RPMI8226 (cell line): ENCODE measurements at regions not wholly inside any gene's neighbourhood (a gene's known extent, or its start where the extent isn't known, plus 50 kb on each side); places are given as distances from the start of the nearest gene placed in this dataset.
"Not testable (repeated sequence)": the region's sequence is repeated elsewhere in the genome, so short reads cannot be mapped to it uniquely, and the experiment has no call there.

Experiments
- DNase-seq: peaks from one replicate; pipeline ENCODE4 v3.0.0-alpha.2; 2015

- no peak for DNase-seq
These were observed 1124.8 kb upstream of the PRR20A start for GRCh38 chr13:56015919-56016318.

DNA sequence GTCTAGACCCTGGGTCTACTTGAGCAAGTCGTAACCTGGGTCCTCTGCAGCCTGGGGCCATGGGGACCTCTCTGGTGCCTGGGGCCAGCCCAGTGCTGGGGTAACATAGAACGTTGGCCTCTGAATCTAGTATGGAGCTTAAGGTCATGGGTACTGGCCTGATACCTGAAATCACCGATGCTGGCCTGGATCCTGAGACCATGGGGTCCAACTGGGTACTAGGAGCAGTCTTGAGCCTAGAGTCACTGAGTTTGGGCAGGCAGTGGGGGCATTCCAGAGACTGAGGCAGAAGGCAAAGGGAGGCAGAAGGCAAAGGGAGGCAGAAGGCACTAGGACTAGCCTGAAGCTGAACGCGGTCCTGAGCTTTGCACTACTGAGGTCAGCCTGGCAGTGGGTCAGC, 1121.1 kb upstream of the PRR20A start:
- no peak for DNase-seq

- DNase-seq: no peak
These were observed 1120.3 kb upstream of the PRR20A start for GRCh38 chr13:56020425-56020824.

- DNase-seq: no peak
These were observed 1100.7 kb upstream of the PRR20A start for GRCh38 chr13:56039992-56040391.

DNA sequence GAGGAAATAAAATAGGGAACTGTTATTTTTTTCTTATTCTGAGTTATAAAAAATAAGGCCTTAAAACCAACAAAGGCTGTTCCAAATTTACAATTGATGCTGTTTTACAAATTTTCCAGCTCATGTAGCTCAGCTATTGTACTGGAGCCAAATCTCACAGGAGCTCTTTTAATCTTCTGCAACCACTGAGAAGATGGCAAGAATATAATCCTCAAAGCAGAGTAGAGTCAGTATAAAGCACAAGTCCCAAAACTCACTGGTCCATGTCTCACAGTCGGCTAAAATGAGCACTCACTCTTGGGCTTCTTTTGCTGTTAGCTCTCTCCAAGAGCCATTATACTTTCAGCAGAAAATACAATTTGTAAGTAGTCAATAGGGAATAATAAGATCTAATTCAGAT, 1074.4 kb upstream of the PRR20A start:
- no peak for DNase-seq

DNA sequence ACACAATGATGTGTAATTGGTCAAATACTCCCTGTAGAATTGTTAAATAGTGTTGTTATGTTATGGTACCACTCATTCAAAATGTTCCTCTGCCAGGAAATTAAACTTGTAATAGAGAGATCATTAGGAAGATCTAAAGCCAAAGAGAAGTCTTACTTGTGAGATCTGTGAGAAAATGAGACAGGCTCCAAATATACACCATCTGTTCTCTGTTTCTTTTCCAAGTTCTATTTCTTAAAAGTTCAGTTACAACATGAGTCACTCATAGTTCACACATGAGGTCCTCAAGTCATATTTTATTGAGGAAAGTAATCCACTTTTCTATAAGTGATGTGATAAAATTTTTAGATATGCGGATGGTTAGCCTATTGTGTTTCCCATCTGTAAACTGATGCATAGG, 1038.1 kb upstream of the PRR20A start:
- DNase-seq: no peak

DNA sequence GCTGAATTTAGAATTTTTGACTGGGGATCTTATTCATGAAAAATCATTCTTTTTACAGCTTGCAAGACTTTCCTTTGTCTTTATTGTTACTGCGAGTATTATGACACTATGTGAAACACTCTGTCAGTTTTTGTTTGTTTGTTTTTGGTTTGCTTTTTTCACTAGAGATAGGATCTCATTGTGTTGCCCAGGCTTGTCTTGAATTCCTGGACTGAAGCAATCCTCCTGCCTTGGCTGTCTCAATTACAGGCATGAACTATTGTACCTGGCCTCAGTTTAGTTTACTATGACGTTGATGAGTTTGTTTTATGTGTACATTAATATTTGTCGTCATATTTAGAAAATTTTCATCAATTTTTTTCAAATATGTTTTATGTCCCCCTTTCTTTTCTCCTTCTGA, 1030.0 kb upstream of the PRR20A start:
- no peak for DNase-seq

DNA sequence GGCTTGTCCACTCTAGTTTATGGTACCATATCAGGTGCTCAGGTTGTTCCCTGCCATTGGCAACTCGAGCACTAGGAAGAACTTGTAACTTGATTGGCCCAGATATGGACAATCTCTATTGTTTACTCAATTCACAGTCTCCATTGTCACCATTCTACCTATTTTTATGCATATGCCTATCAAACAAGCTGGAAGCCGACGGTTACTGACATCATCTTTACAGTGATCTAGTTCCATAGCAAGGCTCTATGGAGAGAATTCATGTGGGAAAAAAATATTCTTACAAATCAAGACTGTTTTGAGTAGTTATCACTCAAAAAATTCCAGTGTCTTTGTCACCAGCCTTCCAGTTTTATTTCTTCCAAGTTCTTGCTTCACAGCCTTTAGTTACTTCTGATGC, 1006.2 kb upstream of the PRR20A start:
- DNase-seq: no peak

DNA sequence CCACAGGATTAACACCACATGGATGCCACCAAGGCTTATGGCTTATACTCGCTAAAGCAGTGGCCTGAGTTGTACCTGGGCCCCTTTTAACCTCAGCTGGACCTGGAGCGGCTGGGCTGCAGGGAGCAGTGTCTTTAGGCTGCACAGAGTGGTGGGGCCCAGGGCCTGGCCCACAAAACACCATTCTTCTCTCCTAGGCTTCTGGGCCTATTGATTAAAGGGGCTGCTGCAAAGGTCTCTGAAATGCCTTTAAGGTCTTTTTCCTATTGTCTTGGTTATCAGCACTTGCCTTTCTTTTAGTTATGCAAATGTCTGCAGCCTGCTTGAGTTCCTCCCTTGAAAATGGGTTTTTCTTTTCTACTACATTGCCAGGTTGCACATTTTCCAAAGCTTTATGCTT, 973.9 kb upstream of the PRR20A start:
- DNase-seq: no peak

DNA sequence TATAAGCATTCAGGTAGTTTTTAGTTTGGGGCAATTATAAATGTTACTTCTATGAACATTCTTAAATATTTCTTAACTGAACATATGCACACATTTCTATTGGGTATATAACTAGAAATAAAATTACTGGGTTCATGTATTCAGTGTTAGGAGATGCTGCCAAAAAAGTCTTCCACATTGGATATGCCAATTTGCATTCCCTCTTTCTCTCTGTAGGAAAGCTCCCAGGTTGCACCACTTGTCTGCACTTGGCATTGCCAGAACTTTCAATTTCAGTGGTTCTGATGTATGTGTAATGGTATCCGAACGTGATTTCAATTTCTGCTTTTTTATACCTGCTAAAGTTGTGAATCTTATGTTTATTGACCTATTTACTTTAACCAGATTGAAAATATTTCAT, 972.1 kb upstream of the PRR20A start:
- DNase-seq: no peak

GRCh38 chr13:56173346-56173745, 967.4 kb upstream of the PRR20A start:
- DNase-seq: no peak

DNA sequence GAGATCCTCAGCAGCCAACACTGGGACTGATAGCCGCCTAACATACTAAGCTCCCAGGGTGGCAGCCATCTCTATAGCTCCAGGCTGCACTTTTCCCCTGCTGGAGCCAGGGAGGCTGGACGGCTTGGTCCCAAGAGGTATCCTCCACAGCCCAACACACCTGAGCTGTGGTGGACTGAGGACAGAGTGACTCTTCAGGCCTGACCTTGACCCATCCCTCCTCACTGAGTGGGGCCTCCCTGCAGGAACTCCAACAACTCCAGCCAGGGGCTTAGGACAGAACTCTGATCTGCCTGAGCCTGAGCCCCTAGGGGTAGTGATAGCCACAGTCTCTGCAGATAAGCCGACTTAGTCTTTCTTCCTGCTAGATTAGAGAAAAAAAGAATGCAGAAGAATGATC, 958.1 kb upstream of the PRR20A start:
- DNase-seq: no peak

GRCh38 chr13:56187331-56187730, 953.4 kb upstream of the PRR20A start:
- DNase-seq: no peak

- DNase-seq: not testable (repeated sequence)
These were observed 952.1 kb upstream of the PRR20A start for GRCh38 chr13:56188582-56188981.

DNA sequence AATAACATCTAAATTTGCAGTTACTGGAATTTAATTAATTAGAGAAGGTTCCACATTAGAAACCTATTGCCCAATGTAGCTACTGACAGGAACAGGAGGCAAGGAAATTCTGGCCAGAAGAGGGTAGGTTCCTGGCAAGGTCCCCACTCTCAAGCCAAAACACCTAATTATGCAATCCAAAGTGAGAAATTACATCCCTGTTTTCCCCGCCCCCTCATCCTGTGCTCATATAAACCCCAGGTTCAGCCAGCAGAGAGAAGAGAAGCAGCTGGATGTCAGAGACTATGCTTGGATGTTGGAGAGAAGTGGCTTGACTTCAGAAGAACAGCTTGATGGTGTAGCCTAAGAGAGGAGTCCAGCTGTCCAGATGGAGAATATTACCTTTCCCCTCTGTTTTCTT, 951.3 kb upstream of the PRR20A start:
- DNase-seq: no peak

GRCh38 chr13:56189978-56190377, 950.7 kb upstream of the PRR20A start:
- DNase-seq: no peak

DNA sequence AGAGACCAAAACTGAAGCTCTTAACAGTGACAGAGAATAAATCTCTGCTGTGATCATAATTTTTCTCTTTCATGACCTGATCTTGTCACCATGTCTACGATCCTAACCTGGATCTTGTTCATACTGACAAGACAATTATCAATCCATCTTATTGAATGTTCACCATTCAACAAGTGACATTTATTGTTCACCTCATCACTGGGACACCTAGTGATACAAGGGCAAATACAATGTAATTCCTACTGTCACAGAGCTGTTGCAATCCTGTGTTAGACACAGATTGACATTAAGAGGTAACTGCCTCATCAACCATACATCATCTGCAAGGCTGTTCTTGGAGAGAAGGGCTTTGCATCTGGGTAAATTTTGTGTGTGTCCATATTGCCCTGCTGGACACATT, 942.4 kb upstream of the PRR20A start:
- no peak for DNase-seq

DNA sequence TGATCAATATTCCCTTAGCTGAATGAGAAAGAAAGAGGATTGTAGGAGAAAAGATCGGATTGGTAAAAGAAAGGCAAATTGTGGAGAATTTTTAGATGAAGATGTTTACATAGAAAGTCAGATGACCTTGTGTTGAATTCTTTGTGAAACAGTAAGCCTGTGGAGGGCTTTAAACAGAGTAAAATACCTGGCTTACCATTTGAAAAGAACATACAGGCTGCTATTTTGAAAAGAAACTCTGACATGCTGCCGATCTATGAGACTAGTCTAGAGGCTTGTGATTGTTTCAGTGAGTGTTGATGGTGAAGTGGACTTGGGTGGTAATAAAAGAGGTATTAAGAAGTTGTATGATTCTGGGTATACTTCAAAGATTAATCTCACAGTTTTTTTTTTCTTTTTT, 938.9 kb upstream of the PRR20A start:
- DNase-seq: no peak

- DNase-seq: no peak
These were observed 924.5 kb upstream of the PRR20A start for GRCh38 chr13:56216221-56216620.

- no peak for DNase-seq
These were observed 893.0 kb upstream of the PRR20A start for GRCh38 chr13:56247692-56248091.

DNA sequence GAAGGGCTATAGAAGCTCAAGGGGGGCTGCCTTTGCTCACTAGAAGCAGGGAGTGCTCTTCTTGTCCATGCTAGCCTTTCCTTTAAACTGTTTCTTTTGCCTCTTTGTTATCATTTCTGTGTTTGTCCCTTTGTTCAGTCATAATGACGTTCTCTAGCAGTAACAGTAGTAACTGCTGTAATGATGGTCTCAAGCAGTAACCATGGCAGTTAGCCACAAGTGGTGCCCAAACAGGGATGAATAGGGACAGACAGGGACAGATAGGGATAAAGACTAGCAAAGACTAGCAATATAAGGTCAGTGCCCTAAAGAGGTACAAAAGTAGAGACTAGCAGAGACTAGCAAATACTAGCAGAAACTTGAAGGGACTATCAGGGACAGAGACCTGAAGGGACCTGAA, 869.0 kb upstream of the PRR20A start:
- no peak for DNase-seq

- no peak for DNase-seq
These were observed 857.4 kb upstream of the PRR20A start for GRCh38 chr13:56283262-56283828.

DNA sequence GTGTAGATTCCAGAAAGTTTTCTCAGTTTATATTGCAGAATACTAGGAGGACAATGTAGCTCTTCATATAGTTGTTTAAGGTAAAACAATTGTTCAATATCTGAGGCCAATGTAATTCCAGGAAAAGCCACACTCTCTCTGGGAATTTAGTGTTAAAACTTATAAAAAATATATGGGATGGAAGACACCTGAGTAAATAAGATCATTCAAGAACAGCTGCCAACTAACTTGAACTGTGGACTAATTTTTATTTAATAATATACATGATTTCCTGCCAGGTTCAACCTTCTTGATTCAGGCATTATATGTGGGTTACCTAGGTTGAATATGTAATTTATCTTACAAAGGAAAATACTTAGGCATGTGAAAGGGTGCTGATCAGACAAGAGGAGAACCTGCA, 841.1 kb upstream of the PRR20A start:
- no peak for DNase-seq

- DNase-seq: no peak
These were observed 826.0 kb upstream of the PRR20A start for GRCh38 chr13:56314765-56315164.

- DNase-seq: no peak
These were observed 822.9 kb upstream of the PRR20A start for GRCh38 chr13:56317841-56318240.

DNA sequence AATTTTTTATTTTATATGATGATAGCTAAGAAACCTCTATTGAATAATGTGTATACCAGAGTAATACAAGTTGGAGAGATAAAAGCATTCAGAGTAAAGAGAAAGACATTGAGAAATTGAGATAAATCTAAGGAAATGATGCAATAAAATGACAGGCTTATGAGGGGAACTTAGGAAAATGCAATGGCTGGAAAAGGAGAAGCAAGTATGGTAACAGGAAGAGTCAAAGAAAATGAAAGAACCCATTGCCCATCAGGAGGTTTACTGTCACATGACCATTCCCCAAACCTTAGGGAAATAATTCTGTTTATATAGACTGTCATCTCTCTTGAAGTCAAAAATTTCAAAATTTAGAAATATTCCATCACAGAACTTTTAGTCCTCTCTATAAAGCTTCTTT, 808.0 kb upstream of the PRR20A start:
- no peak for DNase-seq
